ENCODE measurements at regions not wholly inside any gene's neighbourhood (a gene's known extent, or its start where the extent isn't known, plus 50 kb on each side); places are given as distances from the start of the nearest gene placed in this dataset.

DNA sequence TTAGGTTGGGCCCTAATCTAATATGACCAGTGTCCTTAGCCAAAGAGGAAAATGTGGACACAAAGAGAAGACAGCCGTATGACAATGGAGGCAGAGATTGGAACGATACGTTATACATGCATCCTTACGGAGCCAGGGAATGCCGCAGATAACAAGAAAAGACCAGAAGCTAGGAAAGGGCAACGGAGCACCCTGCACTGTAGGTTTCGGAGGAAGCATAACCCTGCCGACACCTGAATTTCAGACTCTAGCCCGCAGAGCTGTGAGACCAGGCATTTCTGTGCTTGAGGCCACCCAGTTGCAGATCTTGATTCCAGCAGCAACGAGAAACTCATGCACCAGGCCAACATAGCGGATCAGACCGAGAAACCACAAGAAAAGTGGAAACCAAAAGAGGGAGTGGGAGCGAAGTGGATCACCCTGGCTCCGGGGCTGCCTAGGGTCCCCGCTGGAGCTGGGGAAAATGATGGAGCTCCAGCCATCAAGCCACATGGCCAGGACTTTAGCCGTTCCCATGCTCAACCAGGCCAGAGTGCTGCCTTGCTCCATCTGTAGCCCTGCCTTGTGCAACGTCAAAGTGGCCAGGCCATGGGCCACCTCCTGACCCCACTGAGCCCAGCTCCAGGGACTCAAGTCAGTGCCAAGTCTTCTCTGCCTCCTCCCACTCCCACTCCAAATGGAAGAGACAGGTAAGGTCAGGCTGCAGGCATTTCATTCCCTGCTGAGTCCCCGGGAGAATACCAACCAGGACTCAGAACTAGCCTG lies 51.7 kb upstream of the RPL38 start:
- TF ChIP-seq, protein P1, sequence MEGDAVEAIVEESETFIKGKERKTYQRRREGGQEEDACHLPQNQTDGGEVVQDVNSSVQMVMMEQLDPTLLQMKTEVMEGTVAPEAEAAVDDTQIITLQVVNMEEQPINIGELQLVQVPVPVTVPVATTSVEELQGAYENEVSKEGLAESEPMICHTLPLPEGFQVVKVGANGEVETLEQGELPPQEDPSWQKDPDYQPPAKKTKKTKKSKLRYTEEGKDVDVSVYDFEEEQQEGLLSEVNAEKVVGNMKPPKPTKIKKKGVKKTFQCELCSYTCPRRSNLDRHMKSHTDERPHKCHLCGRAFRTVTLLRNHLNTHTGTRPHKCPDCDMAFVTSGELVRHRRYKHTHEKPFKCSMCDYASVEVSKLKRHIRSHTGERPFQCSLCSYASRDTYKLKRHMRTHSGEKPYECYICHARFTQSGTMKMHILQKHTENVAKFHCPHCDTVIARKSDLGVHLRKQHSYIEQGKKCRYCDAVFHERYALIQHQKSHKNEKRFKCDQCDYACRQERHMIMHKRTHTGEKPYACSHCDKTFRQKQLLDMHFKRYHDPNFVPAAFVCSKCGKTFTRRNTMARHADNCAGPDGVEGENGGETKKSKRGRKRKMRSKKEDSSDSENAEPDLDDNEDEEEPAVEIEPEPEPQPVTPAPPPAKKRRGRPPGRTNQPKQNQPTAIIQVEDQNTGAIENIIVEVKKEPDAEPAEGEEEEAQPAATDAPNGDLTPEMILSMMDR (IDR thresholded peaks at IDR 0.05; ENCODE audit: insufficient read depth, low read depth, low read length) = no peak
- no peak for DNase-seq (ENCODE audit: low read depth)
- Histone ChIP-seq H3K27me3 (ENCODE audit: control insufficient read depth, insufficient read depth, low read length) (no peaks in the 10 kb centered on the region), H3K36me3 (ENCODE audit: control insufficient read depth, insufficient read depth, low read length) (no peaks in the 10 kb centered on the region), H3K4me3 (ENCODE audit: low read depth, low read length) (no peak overlapping the region)
- POLR2A ChIA-PET = no interaction called here
- CTCF ChIA-PET = no interaction called here

DNA sequence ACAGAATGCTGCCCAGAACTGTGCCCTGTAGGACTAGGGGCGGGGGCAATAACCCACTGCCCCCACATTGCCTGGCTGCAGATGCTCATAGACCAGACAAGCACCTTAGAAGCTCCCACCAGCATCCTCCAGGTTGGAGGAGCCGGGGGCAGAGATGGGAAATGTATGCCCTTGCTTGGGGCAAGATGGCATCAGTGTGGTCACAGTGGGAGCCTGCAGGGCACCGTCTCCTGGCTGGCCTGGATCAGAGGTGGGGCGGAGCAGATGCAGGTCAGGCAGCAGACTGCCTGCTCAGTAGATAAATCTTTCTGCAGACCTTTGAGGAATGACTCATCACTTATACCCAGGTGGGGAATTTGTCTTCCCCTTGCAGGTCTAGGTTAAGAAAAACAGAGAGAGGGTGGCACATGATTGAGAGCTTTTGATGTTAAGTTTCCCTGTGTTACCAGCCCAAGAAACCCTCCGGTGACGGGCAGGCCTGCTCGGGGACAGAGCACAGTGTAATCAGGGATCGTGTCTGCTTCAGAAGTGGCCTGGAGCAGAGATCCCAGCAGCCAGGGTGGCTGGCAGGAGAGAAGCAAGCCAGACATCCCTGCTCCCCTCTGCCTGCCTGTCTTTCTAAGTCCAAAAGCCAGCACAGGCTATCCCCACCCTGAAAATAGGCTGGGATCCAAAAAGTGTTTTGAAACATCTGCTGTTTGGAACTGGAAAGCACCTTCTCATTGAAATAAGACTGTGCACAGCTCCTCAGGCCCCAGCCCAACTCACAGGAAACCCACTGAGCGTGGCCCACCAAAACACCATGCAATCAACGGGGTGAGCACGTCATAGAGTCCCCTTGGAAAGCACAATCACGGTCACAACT lies 50.7 kb upstream of the RPL38 start:
- ChIA-PET CTCF (no interaction called here), POLR2A (no interaction called here)
- no peaks in the 10 kb centered on the region for H3K36me3 ChIP-seq (ENCODE audit: control insufficient read depth, insufficient read depth, low read length)
- TF ChIP-seq, protein P1 (IDR thresholded peaks at IDR 0.05; ENCODE audit: insufficient read depth, low read depth, low read length) = no peak
- H3K4me3 ChIP-seq (ENCODE audit: low read depth, low read length) = no peak overlapping the region
- no peaks in the 10 kb centered on the region for H3K27me3 ChIP-seq (ENCODE audit: control insufficient read depth, insufficient read depth, low read length)
- no peak for DNase-seq (ENCODE audit: low read depth)

DNA sequence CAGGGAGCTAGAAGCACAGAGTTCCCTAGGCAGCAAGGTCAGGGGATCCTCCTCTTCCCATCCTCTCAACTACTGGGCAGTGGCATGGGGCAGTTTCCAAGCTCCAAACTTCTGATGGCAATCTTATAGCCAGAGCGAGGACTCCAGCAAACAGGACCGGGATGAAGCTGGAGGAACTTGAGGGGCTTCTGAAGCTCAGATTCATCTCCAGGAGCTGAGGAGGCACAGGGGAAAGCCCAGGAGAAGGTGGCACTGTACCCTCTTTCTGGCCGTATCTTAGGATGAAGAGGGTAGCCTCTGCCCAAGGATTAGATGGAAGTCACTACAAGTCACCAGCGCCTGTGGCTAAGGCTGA lies 50.0 kb upstream of the RPL38 start:
- TF ChIP-seq, protein P1 (IDR thresholded peaks at IDR 0.05; ENCODE audit: insufficient read depth, low read depth, low read length) = no peak
- Histone ChIP-seq H3K36me3 (ENCODE audit: control insufficient read depth, insufficient read depth, low read length) (no peaks in the 10 kb centered on the region), H3K4me3 (ENCODE audit: low read depth, low read length) (no peak overlapping the region), H3K27me3 (ENCODE audit: control insufficient read depth, insufficient read depth, low read length) (no peaks in the 10 kb centered on the region)
- CTCF ChIA-PET = no interaction called here
- POLR2A ChIA-PET = no interaction called here
- no peak for DNase-seq (ENCODE audit: low read depth)
